ENCODE measurements at regions not wholly inside any gene's neighbourhood (a gene's known extent, or its start where the extent isn't known, plus 50 kb on each side); places are given as distances from the start of the nearest gene placed in this dataset.

- TF ChIP-seq EP300 (IDR thresholded peaks at IDR 0.05; ENCODE audit: low read depth) (no peak), POLR2A (IDR thresholded peaks at IDR 0.05) (no peak)
- TF ChIP-seq, protein P1, sequence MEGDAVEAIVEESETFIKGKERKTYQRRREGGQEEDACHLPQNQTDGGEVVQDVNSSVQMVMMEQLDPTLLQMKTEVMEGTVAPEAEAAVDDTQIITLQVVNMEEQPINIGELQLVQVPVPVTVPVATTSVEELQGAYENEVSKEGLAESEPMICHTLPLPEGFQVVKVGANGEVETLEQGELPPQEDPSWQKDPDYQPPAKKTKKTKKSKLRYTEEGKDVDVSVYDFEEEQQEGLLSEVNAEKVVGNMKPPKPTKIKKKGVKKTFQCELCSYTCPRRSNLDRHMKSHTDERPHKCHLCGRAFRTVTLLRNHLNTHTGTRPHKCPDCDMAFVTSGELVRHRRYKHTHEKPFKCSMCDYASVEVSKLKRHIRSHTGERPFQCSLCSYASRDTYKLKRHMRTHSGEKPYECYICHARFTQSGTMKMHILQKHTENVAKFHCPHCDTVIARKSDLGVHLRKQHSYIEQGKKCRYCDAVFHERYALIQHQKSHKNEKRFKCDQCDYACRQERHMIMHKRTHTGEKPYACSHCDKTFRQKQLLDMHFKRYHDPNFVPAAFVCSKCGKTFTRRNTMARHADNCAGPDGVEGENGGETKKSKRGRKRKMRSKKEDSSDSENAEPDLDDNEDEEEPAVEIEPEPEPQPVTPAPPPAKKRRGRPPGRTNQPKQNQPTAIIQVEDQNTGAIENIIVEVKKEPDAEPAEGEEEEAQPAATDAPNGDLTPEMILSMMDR (IDR thresholded peaks at IDR 0.05): no peak
These were observed 377.0 kb downstream of the TCERG1L start for GRCh38 chr10:130934293-130935127.
